ENCODE measurements at regions not wholly inside any gene's neighbourhood (a gene's known extent, or its start where the extent isn't known, plus 50 kb on each side); places are given as distances from the start of the nearest gene placed in this dataset.

DNA sequence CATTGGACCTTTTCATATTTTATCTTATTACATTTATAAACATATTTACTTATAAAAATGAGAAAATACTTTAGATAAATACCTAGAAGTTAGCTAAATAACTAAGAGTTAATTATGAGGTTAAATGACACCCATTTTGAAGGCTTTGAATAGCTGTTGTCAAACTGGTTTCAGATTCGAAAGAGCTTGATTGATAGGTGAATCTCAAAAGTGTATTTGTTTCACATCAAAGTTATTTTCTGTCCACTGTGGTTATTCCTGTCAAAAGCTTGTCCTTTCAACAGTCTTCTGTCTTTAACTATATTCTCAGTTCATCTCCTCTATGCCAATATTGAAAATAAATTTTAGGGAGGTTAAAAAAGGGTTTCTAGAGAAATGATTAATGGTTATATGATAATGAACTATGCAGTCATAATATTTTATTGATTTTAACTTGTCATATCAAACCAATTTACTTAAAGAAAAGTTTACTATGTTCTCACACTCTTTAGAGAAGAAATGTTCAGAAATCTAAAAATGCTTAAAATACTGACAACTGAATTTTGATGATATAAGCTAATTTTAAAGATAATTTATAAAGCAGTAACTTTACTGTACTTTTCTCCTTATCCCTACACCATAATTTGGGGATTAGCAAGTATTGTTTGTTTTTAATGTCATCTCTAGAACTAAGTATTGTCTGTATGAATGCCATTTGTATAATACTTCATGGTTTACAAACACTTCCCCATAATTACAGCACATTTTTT is 72.0 kb upstream of the FOXP2 start:
- no peaks in the 10 kb centered on the region for H3K23me2 ChIP-seq (ENCODE audit: insufficient read length, low read depth, low read length, poor library complexity, severe bottlenecking)
- no peak overlapping the region for H3K18ac ChIP-seq (ENCODE audit: insufficient read length, low read depth, low read length)
- no peaks in the 10 kb centered on the region for H3K9me3 ChIP-seq (ENCODE audit: control insufficient read depth, low read depth, low read length)
- no peak overlapping the region for H2BK120ac ChIP-seq (ENCODE audit: low read depth, low read length, poor library complexity, severe bottlenecking)
- no peak overlapping the region for H4K5ac ChIP-seq (ENCODE audit: insufficient read length, low read depth, low read length)
- Mint-ChIP-seq H3K27ac (no peak overlapping the region), H3K27me3 (ENCODE audit: low read depth) (no peaks in the 10 kb centered on the region), H3K9me3 (no peaks in the 10 kb centered on the region), H3K4me1 (peaks cover 0 to 5% of the 10 kb centered on the region in 2 experiments; a peak in 2 of 4 replicates), H3K4me3 (no peak overlapping the region), H3K36me3 (ENCODE audit: insufficient read depth in 1 of 3, low read depth in 3 of 3) (no peaks in the 10 kb centered on the region)
- H3K79me2 ChIP-seq (ENCODE audit: insufficient read depth, low read length): no peaks in the 10 kb centered on the region
- H3K4me1 ChIP-seq (ENCODE audit: insufficient read depth, low read length): no peaks in the 10 kb centered on the region
- no peaks in the 10 kb centered on the region for H3K79me1 ChIP-seq (ENCODE audit: insufficient read depth, low read depth, low read length, poor library complexity, severe bottlenecking)
- no peak overlapping the region for H2BK5ac ChIP-seq (ENCODE audit: insufficient read length, low read length)
- no peak overlapping the region for H4K8ac ChIP-seq (replicated peaks; ENCODE audit: insufficient read length, low read depth, low read length)
- no peak overlapping the region for H2BK15ac ChIP-seq (ENCODE audit: low read depth, low read length)
- no peaks in the 10 kb centered on the region for H3K27me3 ChIP-seq (ENCODE audit: insufficient read depth, low read length)
- no peak overlapping the region for H3K27ac ChIP-seq (ENCODE audit: insufficient read length, low read depth, low read length)
- H2AK5ac ChIP-seq (ENCODE audit: insufficient read length, low read length): no peak overlapping the region
- no peak overlapping the region for H3K9ac ChIP-seq (ENCODE audit: extremely low read depth, insufficient read length, low read length)
- no peak overlapping the region for H2BK12ac ChIP-seq (ENCODE audit: insufficient read length, low read depth, low read length)
- H3K4ac ChIP-seq (ENCODE audit: low read depth, low read length): no peak overlapping the region
- no peak overlapping the region for H4K91ac ChIP-seq (ENCODE audit: insufficient read length, low read depth, low read length)
- H3T11ph ChIP-seq (ENCODE audit: low read length): no peak overlapping the region
- no CpG with 5 or more reads among the region's 1 CpG for WGBS (ENCODE audit: extremely low coverage, insufficient read length, low lambda C conversion rate)
- H3K56ac ChIP-seq (ENCODE audit: insufficient read length, low read depth, low read length): no peak overlapping the region
- H3K14ac ChIP-seq (ENCODE audit: insufficient read depth, low read length): no peak overlapping the region
- no peaks in the 10 kb centered on the region for H4K20me1 ChIP-seq (ENCODE audit: control insufficient read depth, insufficient read depth, insufficient read length)
- DNase-seq: no peak
- no peak overlapping the region for H3K4me2 ChIP-seq (ENCODE audit: insufficient read depth, insufficient read length, low read length)
- TF ChIP-seq, protein P1, sequence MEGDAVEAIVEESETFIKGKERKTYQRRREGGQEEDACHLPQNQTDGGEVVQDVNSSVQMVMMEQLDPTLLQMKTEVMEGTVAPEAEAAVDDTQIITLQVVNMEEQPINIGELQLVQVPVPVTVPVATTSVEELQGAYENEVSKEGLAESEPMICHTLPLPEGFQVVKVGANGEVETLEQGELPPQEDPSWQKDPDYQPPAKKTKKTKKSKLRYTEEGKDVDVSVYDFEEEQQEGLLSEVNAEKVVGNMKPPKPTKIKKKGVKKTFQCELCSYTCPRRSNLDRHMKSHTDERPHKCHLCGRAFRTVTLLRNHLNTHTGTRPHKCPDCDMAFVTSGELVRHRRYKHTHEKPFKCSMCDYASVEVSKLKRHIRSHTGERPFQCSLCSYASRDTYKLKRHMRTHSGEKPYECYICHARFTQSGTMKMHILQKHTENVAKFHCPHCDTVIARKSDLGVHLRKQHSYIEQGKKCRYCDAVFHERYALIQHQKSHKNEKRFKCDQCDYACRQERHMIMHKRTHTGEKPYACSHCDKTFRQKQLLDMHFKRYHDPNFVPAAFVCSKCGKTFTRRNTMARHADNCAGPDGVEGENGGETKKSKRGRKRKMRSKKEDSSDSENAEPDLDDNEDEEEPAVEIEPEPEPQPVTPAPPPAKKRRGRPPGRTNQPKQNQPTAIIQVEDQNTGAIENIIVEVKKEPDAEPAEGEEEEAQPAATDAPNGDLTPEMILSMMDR (conservative IDR thresholded peaks at IDR 0.05): no peak
- H2AFZ ChIP-seq (ENCODE audit: low read length): no peak overlapping the region
- H3K23ac ChIP-seq (ENCODE audit: insufficient read length, low read depth, low read length): no peak overlapping the region
- H2BK20ac ChIP-seq (ENCODE audit: low read depth, low read length, poor library complexity, severe bottlenecking): no peak overlapping the region
